ENCODE measurements at regions not wholly inside any gene's neighbourhood (a gene's known extent, or its start where the extent isn't known, plus 50 kb on each side); places are given as distances from the start of the nearest gene placed in this dataset.
"Not testable (repeated sequence)": the region's sequence is repeated elsewhere in the genome, so short reads cannot be mapped to it uniquely, and the experiment has no call there.

DNA sequence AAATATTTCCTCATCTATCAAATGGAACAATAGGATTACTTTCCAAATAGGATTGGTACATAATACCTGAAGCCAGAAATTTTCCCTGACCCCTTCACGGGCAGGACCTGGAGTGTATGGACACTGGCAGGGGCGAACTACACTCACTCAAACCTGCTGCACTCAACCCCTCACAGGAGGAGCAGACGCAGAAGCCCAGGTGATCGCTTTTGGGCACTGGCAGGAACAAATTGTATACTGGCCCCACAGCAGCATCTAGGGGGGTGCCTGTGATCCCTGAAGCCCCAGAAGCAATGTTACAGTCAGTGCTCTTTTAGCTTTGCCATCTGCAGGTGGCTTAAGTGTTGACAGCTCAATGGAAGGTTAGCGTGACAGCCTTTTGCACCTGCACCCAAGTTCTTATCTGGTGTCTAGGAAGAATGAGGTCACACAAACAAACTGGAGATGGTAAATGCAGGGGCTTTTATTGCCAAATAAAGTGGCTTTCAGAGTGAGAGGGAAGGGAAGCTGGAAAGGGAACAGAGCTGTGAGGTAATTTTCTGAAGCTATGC, 199.2 kb upstream of the NEGR1 start:
- DNase-seq: no peak

DNA sequence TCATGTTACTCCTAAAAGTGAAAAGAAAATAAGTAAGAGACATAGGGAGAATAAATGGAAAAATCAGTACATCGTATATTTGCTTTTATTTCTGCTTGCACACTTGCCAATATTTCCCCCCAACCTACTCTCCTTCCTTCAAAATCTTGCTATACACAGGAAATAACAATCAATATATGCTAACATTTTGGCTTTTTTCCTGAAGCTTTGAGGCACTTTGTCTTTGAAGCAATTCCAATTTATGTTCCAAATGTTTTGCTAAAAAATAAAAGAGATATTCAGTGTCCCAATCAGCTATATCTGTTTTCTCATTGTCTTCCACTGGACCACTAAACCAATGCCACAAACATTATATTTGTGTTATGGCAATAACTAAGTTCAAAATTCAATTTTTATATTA, 184.0 kb upstream of the NEGR1 start:
- DNase-seq: no peak

DNA sequence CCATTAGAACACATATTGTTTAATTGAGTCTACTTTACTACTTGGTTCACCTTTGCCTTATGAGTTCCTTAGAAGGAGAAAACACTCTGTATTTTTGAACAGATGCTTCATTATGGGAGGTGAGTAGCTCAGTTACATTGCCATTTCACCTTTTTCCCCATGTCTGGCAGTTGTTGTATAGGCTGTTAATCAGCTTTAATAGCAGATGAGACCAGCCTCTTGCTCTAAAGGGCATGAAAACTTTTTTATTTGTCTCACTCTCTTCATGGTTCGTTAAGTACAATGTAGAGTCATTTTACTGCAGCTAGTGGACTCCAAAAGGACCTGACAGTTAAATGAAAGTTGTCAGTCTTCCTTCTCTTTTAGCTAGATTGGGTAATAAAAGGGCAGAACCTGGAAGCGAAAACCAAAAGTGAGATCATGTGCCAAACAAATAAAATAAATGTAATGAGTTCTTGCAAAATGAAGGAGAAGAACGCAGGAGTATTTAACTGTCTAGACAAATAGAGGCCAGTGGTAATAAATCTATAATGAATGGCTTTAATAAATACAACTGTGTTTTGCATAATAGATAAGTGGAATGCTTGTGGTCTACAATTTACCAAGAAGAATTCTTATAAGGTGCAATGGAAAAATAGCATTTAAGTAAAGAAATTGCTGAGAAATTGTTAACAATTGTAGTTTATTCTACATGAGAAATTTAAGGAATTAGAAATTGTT, 180.0 kb upstream of the NEGR1 start:
- no peak for DNase-seq

DNA sequence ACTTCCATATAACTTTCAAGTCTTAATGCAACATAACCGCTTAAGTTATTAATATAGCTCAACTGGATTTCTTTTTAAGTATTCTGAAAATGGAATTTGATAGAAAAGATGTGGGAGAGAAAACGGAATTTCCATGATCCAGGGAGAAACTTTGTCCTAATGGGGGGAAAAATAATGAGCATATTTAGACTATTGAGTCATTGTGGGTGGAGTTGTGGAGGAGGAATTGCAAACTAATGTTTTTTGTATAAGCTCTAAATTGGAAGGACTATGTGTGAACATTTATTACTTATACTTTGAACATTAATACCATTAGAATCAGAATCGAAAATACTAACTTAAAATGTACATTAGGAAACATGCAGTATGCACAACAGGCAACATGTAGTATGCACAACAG, 159.9 kb upstream of the NEGR1 start:
- no peak for DNase-seq

- no peak for DNase-seq
These were observed 156.7 kb upstream of the NEGR1 start for GRCh38 chr1:72439036-72439435.

GRCh38 chr1:72438270-72438669, 155.9 kb upstream of the NEGR1 start:
- no peak for DNase-seq

DNA sequence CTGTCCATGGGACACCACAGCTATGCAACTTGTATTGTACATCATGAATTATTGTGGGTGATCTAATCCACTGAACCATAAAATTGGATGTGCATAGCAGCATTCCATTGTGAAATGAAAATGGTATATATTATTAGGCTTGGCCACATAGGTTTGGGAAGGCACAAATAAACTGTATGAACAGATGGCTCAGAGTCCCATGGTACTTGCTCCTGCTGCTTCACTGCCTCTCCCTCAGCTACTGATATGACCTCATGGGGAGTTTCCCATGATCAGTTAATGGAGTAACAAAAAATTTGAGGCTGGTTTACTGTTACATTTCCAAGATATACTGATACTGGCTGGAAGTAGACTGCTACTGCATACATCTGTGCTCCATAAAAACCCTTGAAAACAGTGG, 152.7 kb upstream of the NEGR1 start:
- no peak for DNase-seq

GRCh38 chr1:72434070-72434469, 151.7 kb upstream of the NEGR1 start:
- DNase-seq: no peak

- DNase-seq: no peak
These were observed 151.3 kb upstream of the NEGR1 start for GRCh38 chr1:72433591-72433990.

DNA sequence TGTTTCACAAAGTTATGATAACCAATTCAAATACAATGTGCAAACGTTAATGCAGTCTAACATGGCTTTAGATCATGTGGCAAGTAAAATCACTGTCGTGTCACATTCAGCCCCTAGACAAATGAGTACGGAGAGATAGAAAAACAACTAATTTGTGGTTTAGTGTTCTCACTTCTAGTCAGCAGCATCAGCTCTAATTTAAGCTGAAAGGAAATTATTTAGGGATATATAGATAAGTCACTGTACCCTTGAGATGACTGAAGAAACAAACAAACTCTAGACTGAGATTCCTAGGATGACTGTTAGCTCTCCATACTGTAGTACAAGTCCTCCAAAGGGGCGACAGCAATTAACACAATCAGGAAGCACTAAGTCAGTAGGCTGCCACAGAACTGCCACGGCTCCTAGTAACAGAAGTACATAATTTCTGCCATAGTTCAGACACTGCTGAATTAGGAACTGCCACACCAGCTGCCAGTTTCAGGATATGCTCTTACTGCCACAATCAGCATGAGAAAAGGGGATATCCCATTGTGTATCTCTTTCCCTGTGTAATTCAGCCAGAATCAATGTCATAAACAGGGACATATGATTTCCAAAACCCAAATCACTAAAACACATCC, 150.4 kb upstream of the NEGR1 start:
- no peak for DNase-seq

- no peak for DNase-seq
These were observed 149.5 kb upstream of the NEGR1 start for GRCh38 chr1:72431810-72432209.

DNA sequence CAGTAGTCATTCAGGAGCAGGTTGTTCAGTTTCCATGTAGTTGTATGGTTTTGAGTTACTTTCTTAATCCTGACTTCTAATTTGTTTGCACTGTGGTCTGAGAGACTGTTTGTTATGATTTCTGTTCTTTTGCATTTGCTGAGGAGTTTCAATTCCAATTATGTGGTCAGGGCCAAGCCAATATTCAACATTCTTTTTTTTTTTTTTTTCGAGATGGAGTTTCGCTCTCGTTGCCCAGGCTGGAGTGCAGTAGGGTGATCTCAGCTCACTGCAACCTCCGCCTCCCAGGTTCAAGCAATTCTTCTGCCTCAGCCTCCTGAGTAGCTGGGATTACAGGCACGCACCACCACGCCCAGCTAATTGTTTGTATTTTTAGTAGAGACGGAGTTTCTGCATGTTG, 145.9 kb upstream of the NEGR1 start:
- DNase-seq: not testable (repeated sequence)

GRCh38 chr1:72419229-72419628, 136.9 kb upstream of the NEGR1 start:
- no peak for DNase-seq

DNA sequence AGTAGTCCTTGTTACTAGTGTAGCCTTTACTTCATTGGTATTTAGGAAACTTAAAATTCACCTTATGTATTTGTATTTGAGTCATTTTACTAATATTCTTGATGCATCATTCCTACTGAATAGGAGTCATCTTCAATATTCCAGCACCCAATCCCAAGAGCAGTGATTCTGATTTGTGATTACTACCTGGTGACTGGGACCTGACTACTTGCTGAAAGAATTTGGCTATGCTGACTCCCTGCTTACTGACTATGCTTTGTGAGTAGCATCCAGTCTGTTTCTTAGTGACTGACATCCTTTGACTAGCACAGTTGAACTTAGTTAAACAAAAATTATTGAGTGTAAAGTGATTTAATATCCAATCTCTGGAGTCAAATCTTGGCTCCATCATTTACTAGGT, 129.9 kb upstream of the NEGR1 start:
- no peak for DNase-seq

DNA sequence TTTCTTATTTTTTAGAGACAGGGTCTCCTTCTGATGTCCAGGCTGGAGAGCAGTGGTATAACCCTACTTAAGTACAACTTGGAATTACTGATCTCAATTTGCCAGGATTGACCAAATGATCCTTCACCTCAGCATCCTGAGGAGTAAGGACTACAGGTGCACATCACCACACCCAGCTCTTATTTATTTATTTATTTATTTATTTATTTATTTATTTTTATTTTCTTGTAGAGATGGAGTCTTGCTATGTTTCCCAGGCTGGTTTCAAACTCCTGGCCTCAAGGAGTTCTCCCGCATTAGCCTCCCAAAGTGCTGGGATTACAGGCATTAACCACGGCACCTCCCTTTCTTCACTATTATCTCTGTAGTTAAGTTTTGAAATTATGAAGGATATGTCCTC, 117.5 kb upstream of the NEGR1 start:
- no peak for DNase-seq

DNA sequence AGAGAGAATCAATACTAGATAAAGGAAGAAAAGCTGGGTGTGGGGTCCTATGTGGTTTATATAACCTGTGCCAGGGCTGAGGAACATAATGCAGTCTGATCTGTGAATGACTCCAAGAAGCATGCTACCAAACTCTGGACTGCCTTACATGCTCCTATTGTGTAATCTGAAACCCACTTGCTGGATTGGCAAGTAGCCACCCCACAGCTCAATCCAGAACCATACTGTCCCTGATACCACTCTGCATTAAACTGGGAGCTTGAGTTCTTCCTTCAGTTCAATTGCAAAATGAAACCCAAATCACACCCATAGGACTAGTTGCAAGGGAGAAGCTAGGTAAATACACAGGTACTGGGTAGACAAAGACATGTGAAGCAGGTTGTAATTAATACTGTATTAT, 115.4 kb upstream of the NEGR1 start:
- DNase-seq: no peak

- DNase-seq: no peak
These were observed 112.1 kb upstream of the NEGR1 start for GRCh38 chr1:72394457-72394856.

DNA sequence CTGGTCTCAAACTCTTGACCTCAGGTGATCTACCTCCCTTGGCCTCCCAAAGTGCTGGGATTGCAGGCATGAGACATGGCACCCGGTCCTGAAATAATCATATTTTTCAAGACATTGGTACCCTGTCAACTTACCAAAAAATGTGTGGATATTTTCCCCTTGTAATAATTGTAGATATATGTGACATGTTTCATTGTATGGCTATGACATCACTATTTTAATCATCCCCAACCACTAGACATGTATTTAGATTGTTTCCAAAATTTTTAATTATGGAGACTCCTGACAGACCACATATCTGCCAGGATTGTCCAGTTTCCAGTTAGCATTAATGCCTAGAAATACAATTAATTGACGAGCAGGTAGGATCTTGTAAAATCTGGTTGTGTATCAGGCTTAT, 96.7 kb upstream of the NEGR1 start:
- no peak for DNase-seq

GRCh38 chr1:72375226-72375625, 92.9 kb upstream of the NEGR1 start:
- no peak for DNase-seq

GRCh38 chr1:72371259-72372035, 89.1 kb upstream of the NEGR1 start:
- no peak for DNase-seq

- not testable (repeated sequence) for DNase-seq
These were observed 88.5 kb upstream of the NEGR1 start for GRCh38 chr1:72370836-72371235.

- no peak for DNase-seq
These were observed 86.9 kb upstream of the NEGR1 start for GRCh38 chr1:72369069-72369757.

DNA sequence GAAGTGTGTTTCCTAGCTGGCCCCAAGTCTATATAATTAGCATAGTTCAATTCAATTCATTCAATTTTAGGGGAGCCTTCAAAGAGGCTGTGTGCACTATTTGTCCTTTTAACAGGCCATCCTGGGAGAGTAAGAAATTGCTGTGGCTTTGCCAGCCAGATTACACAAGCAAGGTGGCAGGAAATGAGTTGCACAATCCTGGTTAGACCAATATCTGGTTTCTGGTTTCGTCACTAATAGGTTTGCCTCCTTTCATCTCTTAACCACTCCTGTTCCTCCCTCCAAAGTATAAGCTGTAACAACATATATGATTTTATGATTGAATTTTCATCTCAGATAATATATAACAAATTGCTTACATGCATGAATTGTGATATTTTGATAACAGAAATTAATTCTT, 84.1 kb upstream of the NEGR1 start:
- no peak for DNase-seq

Measured in activated CD4-positive, alpha-beta T cell treated with anti-CD3 and anti-CD28 coated beads for 48 hours (primary cell).